Parathyroid adenoma (tissue), 2 donors: ENCODE measurements at regions not wholly inside any gene's neighbourhood (a gene's known extent, or its start where the extent isn't known, plus 50 kb on each side); places are given as distances from the start of the nearest gene placed in this dataset.

Experiments used
- H2AFZ ChIP-seq: fragments of 300-600 bp; sonication (generic); one replicate; pipeline ENCODE4 v1.7.0; 2017; ENCODE audit warnings: antibody characterized with exemption, mild to moderate bottlenecking
- H3K27ac ChIP-seq: fragments of 300-600 bp; sonication (generic); one replicate; pipeline ENCODE4 v1.7.0; 2017
- H3K27me3 ChIP-seq: fragments of 300-600 bp; sonication (generic); one replicate; pipeline ENCODE4 v1.7.0; 2017; ENCODE audit warnings: low read length; ENCODE audit not compliant: control insufficient read depth, insufficient read depth
- H3K36me3 ChIP-seq: fragments of 300-600 bp; sonication (generic); one replicate; pipeline ENCODE4 v1.7.0; 2017; ENCODE audit warnings: low read length; ENCODE audit not compliant: control insufficient read depth, insufficient read depth
- H3K4me1 ChIP-seq: fragments of 300-600 bp; sonication (generic); one replicate; pipeline ENCODE4 v1.7.0; 2017; ENCODE audit warnings: control low read depth
- H3K4me2 ChIP-seq: fragments of 300-600 bp; sonication (generic); one replicate; pipeline ENCODE4 v1.7.0; 2017; ENCODE audit warnings: low read length
- H3K4me3 ChIP-seq: fragments of 300-600 bp; sonication (generic); one replicate; pipeline ENCODE4 v1.7.0; 2017; ENCODE audit warnings: low read depth, low read length
- H3K79me2 ChIP-seq: fragments of 300-600 bp; sonication (generic); one replicate; pipeline ENCODE4 v1.7.0; 2017; ENCODE audit warnings: control low read depth
- H3K9ac ChIP-seq: fragments of 300-600 bp; sonication (generic); one replicate; pipeline ENCODE4 v1.7.0; 2017; ENCODE audit warnings: mild to moderate bottlenecking
- H3K9me3 ChIP-seq: fragments of 300-600 bp; sonication (generic); one replicate; pipeline ENCODE4 v1.7.0; 2017; ENCODE audit warnings: low read length; ENCODE audit not compliant: control insufficient read depth
- TF ChIP-seq, protein P1 (sequence below): fragments of 300-600 bp; sonication (generic); IDR thresholded peaks from one replicate; pipeline ENCODE4 v1.7.0; 2017; ENCODE audit warnings: antibody characterized with exemption, mild to moderate bottlenecking
- donor health status: primary hyperparathyroidism.

DNA sequence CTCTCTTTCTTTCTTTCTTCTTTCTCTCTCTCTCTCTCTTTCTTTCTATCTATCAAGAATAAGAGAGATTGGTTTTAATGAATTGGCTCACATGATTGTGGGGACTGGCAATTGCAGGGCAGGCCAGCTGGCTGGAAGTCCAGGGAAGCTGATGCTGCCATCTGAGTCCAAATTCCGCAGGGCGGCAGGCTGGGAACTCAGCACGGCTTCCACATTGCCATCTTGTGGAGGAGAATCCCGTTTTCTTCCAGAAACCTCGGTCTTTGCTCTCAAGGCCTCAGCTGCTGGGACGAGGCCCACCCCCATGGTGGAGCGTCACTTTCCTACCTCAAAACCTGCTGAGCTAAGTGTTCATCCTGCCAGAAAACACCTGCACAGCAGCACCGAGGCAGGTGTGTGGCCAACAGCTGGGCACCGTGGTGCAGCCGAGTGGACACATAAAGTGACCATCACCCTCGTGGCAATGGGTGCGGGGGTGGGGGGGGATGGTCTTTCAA is 58.8 kb upstream of the SLCO4A1 start:
- no peaks in the 10 kb centered on the region for H3K36me3 ChIP-seq
- no peaks in the 10 kb centered on the region for H3K9me3 ChIP-seq
- H2AFZ ChIP-seq = no peak overlapping the region
- H3K4me3 ChIP-seq = no peak overlapping the region
- no peak overlapping the region for H3K27ac ChIP-seq
- H3K4me2 ChIP-seq = no peak overlapping the region
- H3K27me3 ChIP-seq = no peaks in the 10 kb centered on the region
- TF ChIP-seq, protein P1, sequence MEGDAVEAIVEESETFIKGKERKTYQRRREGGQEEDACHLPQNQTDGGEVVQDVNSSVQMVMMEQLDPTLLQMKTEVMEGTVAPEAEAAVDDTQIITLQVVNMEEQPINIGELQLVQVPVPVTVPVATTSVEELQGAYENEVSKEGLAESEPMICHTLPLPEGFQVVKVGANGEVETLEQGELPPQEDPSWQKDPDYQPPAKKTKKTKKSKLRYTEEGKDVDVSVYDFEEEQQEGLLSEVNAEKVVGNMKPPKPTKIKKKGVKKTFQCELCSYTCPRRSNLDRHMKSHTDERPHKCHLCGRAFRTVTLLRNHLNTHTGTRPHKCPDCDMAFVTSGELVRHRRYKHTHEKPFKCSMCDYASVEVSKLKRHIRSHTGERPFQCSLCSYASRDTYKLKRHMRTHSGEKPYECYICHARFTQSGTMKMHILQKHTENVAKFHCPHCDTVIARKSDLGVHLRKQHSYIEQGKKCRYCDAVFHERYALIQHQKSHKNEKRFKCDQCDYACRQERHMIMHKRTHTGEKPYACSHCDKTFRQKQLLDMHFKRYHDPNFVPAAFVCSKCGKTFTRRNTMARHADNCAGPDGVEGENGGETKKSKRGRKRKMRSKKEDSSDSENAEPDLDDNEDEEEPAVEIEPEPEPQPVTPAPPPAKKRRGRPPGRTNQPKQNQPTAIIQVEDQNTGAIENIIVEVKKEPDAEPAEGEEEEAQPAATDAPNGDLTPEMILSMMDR = no peak
- no peaks in the 10 kb centered on the region for H3K4me1 ChIP-seq
- H3K9ac ChIP-seq = no peak overlapping the region
- no peaks in the 10 kb centered on the region for H3K79me2 ChIP-seq

GRCh38 chr20:62584671-62585460 is 57.4 kb upstream of the SLCO4A1 start:
- H3K79me2 ChIP-seq = no peaks in the 10 kb centered on the region
- no peak overlapping the region for H3K27ac ChIP-seq
- H3K4me2 ChIP-seq = no peak overlapping the region
- no peaks in the 10 kb centered on the region for H3K27me3 ChIP-seq
- H3K9me3 ChIP-seq = no peaks in the 10 kb centered on the region
- H3K4me3 ChIP-seq = no peak overlapping the region
- TF ChIP-seq, protein P1 = no peak
- H3K9ac ChIP-seq = no peak overlapping the region
- no peaks in the 10 kb centered on the region for H3K36me3 ChIP-seq
- H3K4me1 ChIP-seq = no peaks in the 10 kb centered on the region
- no peak overlapping the region for H2AFZ ChIP-seq

DNA sequence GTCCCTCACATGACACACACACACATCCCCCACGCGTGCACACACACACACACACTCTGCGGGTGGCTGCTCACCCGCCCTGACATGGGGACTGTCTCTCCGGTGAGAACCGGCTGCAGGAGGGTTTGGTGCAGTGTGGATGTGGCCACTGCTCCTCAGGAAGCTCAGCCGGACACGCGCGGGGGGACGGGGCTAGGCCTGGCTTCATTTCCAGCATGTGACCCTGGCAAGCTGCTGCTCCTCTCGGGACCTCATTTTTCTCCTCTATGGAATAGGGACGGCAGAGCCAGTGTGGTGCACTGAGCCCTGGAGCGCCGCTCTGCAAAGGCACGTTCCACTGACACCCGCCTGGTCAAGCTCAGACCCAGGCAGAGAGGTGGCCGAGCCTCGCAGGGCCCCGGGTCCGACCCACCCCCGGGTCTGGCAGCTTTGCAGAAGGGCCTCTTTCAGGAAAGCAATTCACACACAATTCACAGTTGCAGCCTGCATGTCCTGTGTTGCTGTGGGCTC is 56.8 kb upstream of the SLCO4A1 start:
- Histone ChIP-seq H3K79me2 (no peaks in the 10 kb centered on the region), H3K27ac (no peak overlapping the region), H3K4me2 (no peak overlapping the region), H2AFZ (no peak overlapping the region), H3K4me3 (no peak overlapping the region), H3K9me3 (no peaks in the 10 kb centered on the region), H3K36me3 (no peaks in the 10 kb centered on the region), H3K9ac (no peak overlapping the region), H3K4me1 (no peaks in the 10 kb centered on the region), H3K27me3 (no peaks in the 10 kb centered on the region)
- TF ChIP-seq, protein P1 = no peak

DNA sequence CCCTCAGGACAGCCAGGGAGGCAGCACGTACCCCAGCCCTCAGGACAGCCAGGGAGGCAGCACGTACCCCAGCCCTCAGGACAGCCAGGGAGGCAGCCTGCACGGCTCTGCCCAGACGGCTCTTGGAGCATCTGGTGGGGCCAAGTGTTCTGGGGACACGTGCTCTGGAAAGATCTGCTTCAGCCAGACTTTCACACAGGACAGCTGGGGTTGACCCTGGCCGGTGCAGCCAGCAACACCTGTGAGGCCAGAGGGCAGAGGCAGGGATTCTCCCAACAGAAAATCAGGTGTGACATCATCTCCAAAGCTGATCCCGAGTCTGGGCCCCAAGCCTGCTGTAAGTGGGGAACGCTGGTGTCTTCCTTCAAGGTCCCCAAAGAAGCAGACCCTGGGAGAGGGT is 55.5 kb upstream of the SLCO4A1 start:
- Histone ChIP-seq H3K4me1 (no peaks in the 10 kb centered on the region), H3K4me3 (no peak overlapping the region), H3K27me3 (no peaks in the 10 kb centered on the region), H2AFZ (no peak overlapping the region), H3K9ac (no peak overlapping the region), H3K4me2 (no peak overlapping the region), H3K27ac (no peak overlapping the region), H3K79me2 (no peaks in the 10 kb centered on the region), H3K36me3 (no peaks in the 10 kb centered on the region), H3K9me3 (no peaks in the 10 kb centered on the region)
- TF ChIP-seq, protein P1 = no peak
